Medulla oblongata (tissue), 1 donor: ENCODE measurements at regions not wholly inside any gene's neighbourhood (a gene's known extent, or its start where the extent isn't known, plus 50 kb on each side); places are given as distances from the start of the nearest gene placed in this dataset.
"Not testable (repeated sequence)": the region's sequence is repeated elsewhere in the genome, so short reads cannot be mapped to it uniquely, and the experiment has no call there.

ENCODE experiments used
- DNase-seq: peaks from one replicate; pipeline ENCODE4 v3.0.0-alpha.2; 2015; ENCODE audit errors: extremely low spot score

DNA sequence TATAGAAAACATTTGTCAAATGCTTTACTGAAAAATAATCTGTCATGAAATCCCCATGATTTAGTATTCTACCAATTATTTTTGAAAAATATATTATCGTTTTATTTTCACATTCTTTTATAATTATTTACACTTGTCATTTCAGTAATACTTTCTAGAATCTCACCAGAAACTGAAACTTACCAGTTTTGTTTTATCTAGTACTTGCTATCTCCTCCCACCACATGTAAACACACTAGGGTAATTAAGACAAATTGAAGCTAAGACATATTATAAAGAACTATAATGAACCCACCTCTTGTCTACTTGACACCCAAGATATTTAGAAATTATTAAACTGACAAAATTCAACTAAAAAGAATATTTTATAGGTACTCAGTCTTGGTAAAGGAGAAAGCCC, 51.5 kb upstream of the GRM3 start:
- DNase-seq, result no peak

DNA sequence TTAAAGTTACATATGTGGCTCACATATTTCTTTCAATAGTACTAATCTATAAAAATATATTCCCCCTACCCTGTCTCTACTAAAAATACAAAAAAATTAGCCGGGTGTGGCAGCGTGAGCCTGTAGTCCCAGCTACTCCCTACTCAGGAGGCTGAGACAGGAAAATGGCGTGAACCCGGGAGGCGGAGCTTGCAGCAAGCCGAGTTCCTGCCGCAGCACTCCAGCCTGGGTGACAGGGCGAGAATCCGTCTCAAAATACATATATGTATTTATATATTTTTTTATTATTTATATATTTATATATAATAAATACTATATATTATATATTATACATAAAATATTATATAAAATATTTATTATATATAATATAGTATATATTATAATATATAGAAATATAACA, 69.7 kb upstream of the GRM3 start:
- DNase-seq, result no peak

DNA sequence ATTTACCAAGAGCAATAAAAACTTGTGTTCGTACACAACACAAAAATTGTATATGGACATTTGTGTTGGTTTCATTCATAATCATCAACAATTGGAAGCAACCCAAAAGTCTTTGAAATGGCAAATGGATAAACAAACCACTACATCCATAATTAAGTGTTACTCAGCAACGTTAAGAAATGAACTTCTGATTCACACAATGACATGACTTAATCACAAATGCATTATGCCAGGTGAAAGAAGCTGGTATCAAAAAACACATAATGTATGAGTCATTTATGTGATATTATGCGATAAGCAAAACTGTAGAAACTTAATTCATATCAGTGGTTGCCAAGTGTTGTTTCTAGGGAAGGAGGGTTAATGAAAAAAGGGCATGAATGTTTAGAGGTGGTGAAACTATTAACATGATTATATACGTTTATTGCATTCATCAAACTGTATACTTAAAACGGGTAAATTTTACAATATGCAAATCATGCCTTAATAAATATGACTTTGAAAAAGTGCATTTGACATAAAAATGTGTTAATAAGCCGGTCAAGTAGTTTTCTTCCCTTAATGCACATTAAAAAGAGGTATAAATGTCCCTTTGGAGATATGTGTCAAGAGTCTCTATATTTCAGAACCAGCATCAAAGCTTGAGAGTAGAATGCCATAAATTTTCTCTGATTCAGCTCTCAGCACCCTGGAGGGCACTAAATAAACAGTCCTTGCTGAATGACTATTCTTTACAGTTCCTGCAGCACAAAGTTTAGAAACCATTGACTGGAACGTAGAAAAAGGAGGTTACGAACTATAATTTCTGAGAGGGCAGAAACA, 84.8 kb upstream of the GRM3 start:
- DNase-seq, result no peak

DNA sequence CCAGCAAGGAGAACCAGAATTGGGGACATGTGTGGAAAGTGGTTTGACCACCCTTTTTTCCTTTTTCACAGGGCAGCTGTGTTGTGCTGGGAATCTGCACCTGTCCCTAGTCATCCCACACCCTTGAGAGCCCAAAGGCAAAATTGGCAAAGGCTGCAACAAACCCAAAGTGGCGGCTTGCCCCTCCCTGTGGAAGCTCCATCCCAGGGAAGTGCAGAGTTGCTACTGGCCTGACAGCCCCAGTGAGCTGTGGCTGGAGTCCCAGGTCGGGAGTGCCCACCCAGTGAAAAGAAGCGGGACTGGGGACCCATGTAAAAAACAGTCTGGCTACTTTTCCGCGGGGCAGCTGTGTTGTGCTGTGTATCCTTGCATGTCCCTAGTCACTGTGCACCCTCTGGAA, 109.1 kb upstream of the GRM3 start:
- no peak for DNase-seq

DNA sequence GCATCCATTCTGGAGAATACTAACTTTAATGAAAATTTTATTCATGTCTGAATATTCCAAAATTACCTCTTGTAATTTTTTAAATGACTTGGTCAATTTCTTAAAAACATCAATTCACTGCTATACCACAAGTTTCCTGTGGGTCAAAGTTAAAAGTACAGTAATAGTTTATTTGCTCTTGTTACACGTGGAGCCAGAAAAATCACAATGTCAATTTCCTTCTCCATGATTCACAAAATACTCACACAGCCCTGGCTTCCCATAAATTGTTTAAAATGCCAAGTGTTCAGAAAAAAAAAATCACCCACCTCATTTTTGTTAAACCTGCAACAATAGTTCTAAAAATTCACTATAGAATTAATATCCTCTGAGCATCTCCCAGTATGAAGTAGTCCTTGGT, 139.5 kb upstream of the GRM3 start:
- no peak for DNase-seq

DNA sequence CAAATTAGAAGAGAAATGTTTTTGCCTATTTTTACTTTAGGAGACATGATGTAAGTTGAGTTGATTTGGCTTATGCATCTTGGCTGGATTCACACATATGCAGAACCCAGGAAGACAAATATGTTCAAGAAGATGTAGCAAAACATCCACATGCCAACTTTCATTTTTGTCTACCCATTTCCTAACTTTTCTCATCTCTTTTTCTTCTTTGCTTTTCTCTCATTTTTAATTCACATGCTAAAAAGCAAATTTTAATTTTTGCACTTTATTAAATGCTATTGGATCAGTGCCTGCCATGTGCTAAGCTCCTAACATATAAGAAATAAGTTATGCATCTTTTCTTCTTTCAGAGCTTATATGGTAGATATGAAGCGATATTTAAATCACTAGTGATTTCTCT, 143.7 kb upstream of the GRM3 start:
- no peak for DNase-seq

DNA sequence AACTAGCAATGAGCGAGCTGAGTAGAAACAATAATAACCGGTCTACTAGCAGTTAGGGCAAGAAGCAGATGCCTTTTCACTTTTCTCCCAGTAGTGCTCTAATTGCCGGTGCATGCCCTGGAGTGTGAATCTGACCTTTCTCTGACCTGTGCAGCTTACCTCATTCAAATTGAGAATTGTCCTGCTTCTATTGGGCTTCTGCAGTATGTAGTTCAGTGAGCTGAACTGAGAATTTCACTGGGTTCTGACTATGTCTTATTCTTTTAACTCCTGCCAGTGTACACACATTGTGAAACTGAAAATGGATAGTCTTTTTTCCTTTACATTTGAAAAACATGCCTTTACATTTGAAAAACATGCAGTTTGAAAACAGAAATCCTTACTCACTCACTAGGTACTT, 157.9 kb upstream of the GRM3 start:
- no peak for DNase-seq

DNA sequence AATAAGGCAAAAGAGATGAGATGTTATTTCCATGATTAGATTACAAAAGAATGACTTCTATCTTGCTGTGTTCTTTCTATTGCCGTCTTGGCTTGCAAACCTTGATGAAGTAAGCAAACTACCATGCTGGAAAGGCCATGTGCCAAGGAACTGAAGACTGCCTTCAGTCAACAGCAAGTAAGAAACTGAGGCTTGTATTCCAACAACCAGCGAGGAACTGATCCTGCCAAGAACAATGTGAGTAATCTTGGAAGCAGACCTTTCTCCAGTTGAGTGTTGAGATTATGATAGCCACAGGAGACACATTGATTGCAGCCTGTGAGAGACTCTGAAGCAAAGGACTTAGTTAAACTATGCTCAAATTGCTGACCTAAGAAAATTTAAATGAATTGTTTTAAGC, 164.6 kb upstream of the GRM3 start:
- no peak for DNase-seq

DNA sequence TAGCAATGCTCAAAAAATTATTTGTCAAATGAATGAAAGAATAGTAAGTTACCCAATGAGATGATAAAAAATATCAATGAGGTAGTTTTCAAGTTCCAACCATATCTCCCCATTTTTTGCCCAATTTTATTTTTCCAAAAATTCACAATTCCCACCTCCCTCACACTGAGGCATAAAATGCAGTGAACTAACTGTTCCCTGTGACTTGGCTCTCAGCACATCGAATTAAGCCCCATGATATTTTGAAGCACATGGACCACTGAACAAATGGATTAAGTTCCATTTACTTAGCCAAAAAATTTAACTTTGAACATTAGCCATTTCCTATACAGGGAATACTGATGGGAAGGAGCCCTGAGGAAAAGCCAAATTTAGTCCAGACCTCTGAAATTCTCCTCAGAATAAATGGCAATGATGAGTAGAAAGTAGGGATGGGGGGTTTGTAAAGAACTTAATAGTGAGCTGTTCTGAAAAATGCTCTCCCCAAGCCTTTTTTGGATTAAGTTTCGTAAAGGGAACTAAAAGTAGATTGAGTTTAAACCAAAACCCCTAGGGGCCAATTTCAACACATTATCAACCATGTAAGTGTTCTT, 166.3 kb upstream of the GRM3 start:
- DNase-seq, result no peak

DNA sequence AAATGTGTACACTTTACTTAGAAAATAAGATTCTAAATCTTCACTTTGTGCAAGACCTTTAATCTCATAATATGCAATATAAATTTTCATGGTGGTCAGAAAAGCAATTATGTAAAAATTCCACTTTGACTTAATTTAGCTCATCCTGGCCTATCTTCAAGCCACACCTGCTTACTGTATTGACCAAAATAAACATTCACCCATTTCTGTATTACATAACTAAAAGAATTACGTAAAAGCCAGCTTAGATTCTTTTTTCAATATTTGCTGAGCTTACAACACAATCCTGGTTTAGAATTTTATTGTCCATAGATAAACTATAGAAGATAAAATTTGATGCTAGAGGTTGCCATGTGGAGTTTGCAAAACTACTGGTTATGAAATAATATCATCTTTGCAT, 172.9 kb upstream of the GRM3 start:
- no peak for DNase-seq

DNA sequence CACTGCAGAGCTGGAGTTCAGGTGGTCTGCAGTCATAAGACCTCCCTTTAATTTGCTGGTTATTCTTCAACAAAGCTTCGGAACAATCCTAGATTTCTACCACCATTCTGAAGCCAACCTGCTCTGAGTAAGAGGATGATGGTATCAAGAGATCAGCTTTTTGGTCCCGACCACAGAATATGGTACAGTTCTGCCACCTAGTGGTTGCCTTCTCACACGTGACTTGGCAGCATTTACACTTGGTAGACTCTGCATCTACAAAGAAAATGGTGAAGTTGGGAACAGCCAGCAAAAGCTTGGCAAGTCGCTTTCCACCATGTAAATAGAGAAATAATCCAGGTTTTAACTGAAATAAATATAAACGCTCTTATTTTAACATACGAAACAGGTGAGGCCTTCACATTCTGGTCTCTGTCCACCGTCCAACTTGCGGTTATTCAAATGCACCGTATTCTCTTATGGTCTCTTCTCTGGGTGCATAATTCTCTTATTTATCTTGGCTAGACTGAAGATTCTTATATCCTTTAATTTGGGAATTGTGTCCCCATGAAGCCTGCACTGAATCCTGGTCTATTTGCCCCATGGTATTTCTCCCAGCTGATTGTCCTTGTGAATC, 173.9 kb upstream of the GRM3 start:
- peak; percentile 90 for DNase-seq

DNA sequence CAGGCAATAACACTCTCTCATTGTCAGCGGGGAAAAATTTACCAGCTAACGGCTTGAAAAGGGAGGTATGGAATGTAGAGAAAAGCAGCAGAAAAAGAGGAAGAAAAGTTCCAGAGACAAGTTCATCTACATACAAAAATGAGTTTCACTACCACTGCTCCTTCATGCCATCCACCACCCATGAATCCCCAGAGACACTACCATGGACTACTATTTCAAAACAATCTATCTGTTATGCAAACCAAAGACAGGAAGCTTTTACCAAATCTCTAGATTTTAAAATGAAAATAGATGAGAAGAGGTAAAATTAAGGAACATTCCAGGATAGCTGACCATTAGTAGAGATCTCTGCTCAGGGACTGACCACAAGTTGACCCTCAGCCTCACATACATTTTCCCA, 189.0 kb upstream of the GRM3 start:
- DNase-seq, result no peak

DNA sequence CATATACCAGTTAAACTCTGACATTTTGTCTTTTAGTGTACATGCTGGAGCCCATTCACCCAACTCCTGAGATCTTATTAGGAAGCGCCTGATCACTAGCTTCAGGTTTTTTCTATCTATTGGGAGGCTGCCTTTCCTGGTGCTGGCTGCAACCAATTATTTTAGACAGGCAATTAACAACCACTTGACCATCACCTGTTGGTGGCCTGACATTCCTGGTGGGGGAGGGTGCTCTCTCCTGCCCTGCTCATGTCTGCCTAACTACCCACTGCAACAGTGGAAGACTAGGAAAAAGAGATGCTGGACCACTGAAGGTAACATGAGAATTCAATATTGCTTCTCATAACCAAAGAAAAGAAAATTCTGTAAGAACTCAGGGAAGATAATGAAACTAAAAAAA, 190.3 kb upstream of the GRM3 start:
- no peak for DNase-seq

DNA sequence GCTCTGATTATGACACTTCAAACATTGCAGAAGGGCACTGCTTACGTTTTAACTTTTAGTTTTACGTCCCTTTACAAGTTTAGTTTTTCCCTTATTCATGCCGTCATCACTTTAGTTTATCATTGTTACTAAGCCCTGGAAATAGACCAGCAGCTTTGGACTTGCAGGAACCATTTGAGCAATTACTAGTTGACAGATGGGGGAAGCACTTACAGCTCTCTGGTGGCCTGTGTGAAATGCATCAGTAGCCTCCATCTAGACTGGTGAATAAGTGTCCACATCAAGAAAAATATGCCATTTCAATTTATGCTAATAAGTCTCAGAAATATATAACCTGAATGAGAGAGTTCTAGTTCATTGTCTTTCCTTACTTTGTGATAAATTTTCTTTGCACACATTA, 194.9 kb upstream of the GRM3 start:
- DNase-seq, result no peak

DNA sequence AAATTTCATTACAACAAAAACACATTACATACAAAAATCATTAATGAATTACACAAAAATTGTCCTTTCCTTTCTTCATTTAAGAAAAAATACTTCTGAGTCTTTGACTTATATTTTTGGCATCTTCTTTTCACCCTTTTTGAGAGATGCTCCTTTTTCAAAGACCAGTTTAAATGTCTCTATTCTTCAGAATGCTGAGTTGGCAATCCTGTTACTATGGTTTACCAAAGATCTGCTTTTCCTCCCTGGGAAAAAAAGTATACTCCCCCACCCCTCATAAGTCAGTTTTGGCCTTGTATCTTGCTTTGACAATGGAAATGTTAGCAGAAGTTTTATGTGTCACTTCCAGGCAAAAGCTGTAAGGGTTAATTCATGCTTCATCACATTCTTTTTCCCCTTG, 198.4 kb upstream of the GRM3 start:
- no peak for DNase-seq

DNA sequence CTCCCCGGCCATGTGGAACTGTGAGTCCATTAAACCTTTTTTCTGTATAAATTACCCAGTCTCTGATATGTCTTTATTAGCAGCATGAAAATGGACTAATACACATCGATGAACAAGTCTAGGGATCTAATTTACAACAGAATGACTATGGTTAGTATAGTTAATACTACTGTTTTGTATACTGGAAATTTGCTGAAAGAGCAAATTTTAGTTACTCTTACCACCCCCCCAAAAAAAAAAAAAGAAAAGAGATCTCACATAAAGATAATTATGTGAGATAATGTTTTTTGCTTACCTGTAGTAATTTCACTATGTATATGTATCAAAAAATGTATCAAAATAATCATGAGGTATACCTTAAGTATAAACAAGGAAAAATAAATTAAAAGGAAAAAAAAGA, 199.5 kb upstream of the GRM3 start:
- no peak for DNase-seq

DNA sequence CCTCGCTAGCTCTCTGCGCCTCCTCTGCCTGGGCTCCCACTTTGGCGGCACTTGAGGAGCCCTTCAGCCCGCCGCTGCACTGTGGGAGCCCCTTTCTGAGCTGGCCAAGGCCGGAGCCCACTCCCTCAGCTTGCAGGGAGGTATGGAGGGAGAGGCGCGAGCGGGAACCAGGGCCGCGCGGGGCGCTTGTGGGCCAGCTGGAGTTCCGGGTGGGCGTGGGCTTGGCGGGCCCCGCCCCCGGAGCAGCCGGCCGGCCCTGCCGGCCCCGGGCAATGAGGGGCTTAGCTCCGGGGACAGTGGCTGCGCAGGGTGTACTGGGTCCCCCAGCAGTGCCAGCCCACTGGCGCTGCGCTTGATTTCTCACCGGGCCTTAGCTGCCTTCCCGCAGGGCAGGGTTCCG, 203.3 kb upstream of the GRM3 start:
- not testable (repeated sequence) for DNase-seq

DNA sequence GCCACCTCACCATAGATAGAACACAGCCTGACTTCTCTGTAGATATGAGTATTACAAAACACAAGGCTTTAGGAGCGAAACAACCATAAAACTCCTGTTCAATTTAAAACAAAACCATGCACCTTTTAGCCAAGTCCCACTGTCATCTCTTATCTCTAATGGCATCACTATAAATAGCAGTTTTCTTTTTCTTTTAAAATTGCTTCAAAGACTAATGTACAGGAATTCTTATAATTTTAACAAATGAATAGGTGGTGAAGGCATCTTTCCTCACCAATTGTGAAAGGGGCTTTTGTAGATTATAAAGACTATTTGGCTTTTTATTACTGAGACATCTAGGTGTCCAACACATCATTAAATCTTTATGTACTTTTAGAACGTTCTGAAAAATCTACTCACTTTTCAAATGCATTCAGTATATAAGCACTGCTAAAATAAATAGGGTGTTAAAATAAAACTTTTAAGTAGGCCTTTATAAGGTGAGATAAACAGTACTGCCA, 205.7 kb upstream of the GRM3 start:
- DNase-seq, result no peak

DNA sequence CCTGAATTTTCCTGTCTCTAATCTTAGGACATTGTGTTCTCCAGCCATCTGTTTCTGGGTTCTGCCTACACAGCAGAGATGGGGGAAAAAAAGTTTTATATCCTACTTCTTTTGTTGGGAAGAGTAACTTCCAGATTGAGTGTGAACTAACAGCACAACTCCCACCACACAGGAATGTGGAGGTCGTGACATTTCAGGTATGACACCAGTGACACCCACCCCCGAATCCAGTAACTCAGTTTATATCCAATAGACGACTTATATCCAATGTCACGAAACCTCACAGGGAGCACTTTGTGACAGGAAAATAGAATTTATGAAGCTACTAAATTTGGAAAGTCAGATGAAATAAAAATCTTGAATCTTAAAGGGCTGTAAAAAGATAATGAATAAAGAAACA, 211.9 kb upstream of the GRM3 start:
- DNase-seq, result no peak

DNA sequence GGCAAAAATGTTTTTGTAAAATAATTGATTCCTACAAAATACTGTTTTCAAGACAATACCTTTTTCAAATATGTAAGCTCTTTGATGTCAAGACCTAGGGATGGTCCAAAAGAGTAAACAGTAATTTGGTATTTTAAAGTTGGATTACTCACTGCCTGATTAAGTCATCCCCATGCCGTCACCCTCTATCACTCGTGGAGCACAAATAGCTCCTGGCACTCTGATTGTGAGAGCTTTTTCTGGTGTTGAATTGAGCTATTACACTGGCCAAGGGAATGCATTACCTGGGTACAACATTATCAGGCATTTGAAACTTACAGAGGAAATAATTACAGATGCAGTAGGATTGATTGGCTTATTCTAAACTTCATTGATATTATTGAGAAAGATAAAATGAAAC, 231.9 kb upstream of the GRM3 start:
- DNase-seq, result no peak

DNA sequence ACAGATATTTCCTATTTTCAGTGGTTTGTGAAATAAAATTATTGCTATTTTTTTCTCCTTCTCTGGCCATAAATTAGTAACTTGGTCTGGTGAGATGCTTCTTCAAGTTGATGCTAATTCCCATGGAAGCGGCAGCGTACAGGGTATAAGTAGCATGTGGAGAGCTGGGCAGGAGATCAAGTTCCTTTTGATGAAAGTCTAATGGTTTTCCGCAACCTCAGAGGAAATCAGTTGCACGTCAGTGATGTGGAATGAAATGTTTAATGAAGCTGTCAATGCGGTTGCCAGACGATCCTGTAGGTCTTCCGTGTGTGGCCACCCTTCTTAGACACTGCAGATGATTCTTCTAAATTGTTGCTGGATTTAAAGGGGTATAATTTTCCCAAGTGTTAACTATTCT, 236.4 kb upstream of the GRM3 start:
- DNase-seq, result peak; percentile 25

DNA sequence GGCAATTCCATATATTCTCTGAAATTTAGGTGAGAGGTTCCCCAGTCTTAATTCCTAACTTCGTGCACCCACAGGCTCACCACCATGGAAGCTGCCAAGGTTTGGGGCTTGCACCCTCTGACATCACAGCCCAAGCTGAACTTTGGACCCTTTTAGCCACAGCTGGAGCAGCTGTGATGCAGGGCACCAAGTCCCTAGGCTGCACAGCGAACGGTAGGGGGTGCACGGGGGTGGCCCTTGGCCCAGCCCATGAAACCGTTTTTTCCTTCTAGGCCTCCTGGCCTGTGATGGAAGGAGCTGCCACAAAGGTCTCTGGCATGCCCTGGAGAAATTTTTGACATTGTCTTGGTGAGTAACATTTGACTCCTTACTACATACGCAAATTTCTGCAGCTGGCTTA, 251.9 kb upstream of the GRM3 start:
- no peak for DNase-seq

DNA sequence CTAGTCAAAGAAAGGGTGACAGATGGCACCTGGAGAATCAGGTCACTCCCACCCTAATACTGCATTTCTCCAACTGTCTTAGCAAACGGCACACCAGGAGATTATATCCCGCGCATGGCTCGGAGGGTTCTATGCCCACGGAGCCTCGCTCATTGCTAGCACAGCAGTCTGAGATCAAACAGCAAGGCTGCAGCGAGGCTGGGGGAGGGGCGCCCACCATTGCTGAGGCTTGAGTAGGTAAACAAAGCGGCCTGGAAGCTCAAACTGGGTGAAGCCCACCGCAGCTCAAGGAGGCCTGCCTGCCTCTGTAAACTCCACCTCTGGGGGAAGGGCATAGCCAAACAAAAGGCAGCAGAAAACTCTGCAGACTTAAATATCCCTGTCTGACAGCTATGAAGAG, 268.1 kb upstream of the GRM3 start:
- not testable (repeated sequence) for DNase-seq
